ENCODE measurements at regions not wholly inside any gene's neighbourhood (a gene's known extent, or its start where the extent isn't known, plus 50 kb on each side); places are given as distances from the start of the nearest gene placed in this dataset.

GRCh38 chr10:130990486-130990885 lies 321.0 kb downstream of the TCERG1L start:
- no peak for DNase-seq

- DNase-seq = no peak
Observed at GRCh38 chr10:130992802-130993523, 318.6 kb downstream of the TCERG1L start.

- DNase-seq = no peak
Observed at GRCh38 chr10:130993612-130994011, 317.9 kb downstream of the TCERG1L start.

DNA sequence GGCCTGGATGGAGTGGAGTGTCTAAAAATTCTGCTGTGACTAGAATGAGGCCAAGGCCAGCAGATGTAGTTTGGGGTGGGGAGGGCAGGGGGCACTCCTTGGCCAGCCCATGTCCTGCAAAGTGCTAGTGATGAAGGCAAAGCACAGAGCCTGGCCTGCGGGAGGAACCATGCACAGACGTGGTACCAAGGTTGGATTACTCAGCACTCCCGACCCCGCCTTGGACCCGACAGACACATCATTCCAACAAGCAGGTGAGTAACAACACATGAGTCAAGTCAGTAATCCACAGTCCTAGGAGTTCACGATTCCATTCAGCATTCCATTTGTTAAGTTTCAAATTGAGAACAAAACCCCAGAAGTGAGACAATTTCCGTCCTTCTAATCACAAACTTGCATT lies 317.3 kb downstream of the TCERG1L start:
- no peak for DNase-seq

- no peak for DNase-seq
Observed at GRCh38 chr10:130994845-130995244, 316.7 kb downstream of the TCERG1L start.

GRCh38 chr10:130997267-130998045 lies 314.1 kb downstream of the TCERG1L start:
- DNase-seq = no peak

DNA sequence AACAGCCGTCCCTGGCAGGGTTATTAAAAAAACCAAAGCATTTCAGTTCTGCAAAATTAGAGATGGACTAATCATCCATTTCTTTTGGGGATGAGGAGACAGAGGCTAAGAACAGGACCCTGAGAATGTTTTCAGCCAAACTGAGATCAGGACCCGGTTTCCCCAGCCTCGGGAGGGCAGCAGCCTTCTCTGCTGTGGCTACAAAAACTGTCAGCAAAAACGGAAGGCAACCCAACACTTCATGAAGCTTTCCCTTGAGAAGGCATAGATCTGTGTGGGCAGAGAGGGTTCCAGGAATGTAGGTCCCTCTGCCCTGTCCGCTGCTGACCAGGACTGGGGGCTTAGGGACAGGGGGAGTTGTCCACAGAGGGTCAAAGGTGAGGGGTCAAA lies 313.5 kb downstream of the TCERG1L start:
- DNase-seq = no peak

DNA sequence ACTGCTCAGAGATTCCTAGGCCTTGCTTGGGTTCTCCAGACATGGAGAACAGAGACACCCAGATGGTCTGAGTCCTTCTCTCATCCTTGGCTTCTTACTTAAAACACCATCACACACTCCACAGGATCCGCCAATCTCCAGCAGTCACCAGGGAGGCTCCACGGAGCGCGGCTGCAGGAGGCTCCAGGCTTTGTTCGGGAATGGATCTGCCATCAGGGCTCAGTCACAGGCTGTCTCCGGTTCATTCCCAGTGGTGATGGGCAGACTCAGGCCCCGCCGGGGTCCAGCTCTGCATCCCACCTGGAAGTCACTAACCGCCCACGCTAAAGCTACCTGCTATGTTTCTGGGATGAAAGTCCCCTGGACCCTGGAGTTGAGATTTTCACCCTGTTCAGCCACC lies 312.9 kb downstream of the TCERG1L start:
- no peak for DNase-seq

DNA sequence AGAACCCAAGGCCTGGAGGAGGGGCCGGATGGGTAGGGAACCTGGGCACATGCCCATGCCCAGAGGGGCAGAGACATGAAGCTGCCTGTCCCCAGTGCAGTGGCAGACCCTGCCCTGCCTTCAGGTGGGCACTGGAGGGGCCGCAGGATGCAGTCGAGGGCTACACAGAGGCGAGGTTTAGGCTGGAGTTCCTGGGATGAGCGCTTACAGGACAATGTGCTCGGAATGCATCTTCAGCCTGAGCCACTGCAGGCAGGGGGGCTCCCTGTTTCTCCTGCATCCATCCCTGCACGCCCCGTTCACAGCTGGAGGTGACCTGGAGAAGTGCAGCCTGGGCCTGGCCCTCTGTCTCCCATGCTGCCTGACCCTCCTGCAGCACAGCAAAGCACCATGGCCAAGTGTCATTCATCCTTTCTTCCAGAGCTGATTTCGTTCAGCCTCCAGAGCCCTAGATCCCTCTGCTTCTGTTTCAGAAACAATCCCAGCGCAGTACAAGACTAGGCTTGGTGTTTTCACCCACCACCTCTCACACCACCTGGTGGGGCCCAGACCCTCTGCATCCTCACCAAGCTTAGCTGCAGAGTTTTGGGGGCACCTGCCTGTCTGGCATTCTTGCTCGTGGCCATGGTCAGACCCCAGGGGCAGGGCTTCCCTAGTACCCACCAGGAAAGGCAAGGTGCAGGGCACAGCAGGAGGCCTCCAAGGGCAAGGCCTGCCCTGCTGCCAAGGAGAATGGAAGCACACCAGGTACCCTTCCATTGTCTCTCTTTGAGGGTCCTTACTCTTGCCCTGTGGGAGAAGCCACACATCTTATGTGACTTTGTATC lies 311.9 kb downstream of the TCERG1L start:
- no peak for DNase-seq

DNA sequence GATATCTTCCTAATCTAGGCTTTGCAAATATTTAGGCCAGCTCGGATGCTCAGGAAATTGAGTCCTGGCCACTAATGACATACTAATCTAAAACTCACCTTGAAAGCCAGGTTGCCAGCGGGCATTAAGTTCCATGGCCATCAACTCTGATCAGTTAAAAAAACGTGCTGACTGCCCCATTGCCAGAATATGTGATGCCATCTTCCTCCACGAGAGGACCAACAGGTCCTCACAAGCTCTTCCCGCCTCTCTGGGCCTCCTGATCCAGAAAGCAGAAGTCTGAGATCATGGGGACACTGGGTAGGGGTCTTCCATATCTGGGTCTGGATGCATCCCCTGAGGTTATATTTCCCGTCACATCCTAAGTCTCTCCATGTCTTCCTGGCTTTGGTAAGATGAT lies 311.3 kb downstream of the TCERG1L start:
- no peak for DNase-seq

DNA sequence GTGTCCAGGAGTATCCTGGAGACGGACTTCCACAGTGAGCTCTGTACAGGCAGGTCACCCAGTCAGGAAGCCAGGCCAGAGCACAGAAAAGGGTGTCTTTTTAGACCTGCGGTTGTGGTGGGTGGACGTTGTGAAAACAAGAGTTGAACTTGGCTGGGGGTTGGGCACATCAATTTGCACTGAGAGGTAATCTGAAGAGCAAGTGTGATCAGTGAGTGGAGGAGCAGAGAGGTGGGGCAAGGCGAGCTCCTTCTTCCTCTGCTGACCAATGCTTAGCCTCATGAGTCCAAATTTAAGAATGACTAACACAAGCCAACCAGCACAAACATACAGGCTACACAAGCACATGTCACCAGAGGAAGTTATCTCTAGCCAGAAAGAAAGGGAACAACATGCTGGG lies 310.8 kb downstream of the TCERG1L start:
- DNase-seq = no peak

DNA sequence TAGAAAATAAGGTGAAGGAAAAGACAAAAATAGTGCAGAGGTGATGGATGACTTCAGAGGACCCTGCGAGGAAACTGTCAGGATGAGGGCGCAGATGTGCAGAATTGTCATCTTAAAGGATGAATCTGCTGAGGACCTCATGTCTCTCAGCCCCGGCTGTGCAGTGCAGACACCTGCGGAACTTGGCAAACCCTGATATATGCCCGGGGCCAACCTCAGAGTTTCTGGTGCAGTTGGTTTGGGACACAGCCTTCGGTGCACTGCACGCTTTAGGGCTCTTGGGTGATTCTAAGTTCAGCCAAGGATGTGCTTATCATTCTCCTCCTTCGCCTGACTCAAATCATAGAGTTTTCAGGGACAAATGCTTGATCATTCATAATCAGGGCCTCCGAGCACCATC lies 310.1 kb downstream of the TCERG1L start:
- DNase-seq = no peak

DNA sequence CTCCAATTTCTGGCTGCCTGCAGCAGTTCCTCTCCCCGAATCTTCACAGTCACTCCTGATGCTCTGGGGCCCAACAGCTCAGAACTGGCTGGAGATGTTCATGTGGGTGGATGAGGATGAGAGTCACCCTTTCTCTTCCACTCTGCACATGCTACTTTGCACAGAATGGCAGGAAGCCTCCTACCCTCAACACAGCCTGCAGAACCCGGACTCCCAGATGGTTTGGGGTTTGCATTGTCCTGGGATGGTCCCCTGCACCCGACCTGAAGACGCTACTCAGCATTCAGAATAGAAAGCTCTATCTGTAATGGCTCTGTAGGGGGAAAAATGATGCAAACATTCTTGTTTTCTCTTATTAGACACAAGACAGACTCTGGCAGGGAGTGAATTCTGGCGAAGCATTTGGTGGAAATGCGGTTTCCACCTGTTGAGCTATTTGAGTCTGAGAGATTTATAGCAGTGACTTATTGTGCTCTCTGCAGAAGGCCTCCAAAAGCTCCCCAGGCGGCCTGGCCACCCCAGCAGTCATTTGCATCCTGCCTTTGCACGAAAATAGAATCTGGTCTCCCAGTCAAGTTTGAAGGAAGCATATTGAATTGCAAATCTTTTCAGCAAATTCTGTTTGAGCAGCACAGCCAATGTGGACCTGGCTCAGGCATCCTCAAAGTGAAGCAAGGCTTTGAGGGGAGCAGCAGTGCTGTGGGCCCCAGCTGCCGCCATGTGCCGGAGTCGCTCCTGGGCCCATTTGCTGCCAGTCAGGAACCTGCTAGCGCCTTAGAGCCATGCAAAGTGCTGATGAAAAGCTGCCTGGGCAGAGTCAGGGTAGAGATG lies 309.3 kb downstream of the TCERG1L start:
- no peak for DNase-seq

DNA sequence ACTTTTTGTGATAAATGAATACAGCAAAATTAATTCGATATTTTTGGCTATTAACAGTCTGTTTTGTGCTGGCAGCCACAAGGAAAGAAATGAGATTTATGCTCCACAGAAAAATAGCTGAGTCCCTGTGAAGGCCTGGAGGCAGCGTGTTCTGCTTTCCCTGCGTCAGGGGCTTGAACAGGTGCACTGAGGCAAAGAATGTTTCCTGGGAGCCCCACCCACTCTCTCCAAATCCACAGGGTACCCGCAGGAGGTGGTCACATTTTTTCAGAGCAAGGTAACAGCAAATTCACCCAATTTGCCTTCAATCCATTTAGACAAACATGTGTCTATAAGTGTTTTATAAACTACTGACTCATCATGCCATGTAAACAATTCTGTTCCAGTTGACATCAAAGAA lies 308.1 kb downstream of the TCERG1L start:
- DNase-seq = no peak

GRCh38 chr10:131004276-131004675 lies 307.2 kb downstream of the TCERG1L start:
- no peak for DNase-seq

DNA sequence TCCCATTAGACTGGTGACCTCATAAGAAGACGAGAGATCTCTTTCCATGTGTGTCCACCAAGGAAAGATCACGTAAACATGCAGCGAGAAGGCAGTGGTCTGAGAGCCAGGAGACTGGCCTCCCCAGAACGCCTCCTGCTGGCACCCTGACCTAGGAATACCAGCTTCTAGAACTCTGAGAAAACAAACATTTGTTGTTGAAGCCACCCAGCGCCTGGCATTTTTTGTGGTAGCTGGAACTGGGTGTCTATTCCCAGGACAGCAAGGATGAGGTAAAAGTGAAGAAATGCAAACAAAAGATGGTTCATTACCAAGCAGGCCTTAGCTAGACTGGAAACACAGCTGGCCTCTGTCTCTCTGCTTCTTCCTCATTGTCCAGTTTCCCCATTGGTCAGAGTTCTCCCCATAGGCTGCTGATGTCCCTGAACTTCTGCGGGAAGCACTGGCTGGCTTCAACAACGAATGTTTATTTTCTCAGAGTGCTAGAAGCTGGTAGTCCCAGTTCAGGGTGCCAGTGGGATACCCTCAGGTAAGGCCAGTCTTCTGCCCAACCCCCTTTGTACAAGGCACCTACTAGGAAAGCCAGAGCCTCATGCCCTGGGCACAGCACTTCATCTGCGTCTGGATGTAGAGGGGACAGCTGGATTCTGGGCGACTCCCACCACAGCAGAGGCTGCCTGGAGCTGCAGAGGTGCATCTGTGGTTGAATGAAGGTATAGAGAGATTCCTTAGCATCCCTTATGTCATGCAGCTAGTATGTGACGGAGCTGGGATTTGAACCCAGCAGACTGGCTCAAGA lies 304.9 kb downstream of the TCERG1L start:
- DNase-seq = no peak

DNA sequence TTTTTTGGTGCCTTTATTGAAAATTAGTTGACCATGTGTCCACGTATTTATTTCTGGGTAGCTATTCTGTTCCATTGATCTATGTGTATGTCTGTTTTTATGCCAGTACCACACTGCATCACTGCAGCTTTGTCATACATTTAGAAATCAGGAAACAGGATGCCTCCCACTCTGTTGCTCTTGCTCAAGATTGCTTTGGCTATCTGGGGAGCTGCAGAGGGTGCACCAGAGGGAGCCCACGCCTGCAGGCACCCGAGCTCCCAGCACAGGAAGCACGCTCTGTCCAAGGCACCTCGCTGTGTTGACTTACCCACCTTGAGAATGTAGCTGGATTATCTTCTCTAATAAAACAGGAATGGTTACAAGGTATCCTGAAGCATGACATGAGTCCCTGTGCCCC lies 301.7 kb downstream of the TCERG1L start:
- DNase-seq = no peak

GRCh38 chr10:131010965-131011575 lies 300.5 kb downstream of the TCERG1L start:
- DNase-seq = no peak

DNA sequence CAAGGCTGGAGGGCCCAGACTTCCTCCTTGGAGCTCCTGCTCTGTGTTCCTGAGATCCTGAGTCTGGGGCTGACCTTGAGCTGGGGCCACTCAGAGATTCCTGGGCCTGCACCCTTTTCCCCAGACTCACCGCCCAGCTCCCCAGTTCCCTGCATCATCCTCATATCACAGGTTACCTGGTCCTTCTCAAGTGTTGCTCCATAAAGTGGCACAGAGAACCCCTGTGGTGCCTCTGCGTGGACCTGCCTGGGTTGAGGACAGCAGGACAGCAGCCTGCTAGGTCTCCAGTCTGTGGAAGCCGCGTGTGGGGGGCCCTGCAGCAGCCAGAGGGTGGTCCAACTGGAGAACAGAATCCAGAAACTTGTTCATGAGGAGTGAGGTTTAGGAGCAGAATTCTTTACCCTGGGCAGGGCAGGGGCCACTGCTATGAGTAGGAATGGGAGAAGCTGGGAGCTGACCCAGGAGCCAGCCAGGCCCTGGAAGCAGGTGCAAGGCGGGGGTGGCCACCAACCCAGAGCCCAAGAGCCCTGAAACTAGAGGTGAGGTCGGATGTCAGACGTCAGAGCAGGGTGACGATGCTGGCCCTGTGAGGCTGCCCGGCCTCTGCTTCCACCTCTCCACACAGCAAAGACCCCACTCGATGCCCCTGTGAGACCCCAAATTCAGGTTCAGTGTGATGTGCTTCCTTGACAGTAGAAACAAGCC lies 299.4 kb downstream of the TCERG1L start:
- no peak for DNase-seq

- no peak for DNase-seq
Observed at GRCh38 chr10:131012641-131012985, 298.9 kb downstream of the TCERG1L start.

Data from CD4-positive, alpha-beta T cell treated with Interleukin-12 subunit alpha and Interleukin-12 subunit beta, for 1 hour (primary cell).